HL-60 (cell line): ENCODE measurements at regions not wholly inside any gene's neighbourhood (a gene's known extent, or its start where the extent isn't known, plus 50 kb on each side); places are given as distances from the start of the nearest gene placed in this dataset.

Experiments used
- GABPA ChIP-seq: IDR thresholded peaks from 2 replicates; pipeline ENCODE4 v1.6.1; 2012; ENCODE audit warnings: low read depth
- TF ChIP-seq, protein P1 (sequence below): IDR thresholded peaks from one replicate; pipeline ENCODE4 v1.5.1; 2011; ENCODE audit warnings: low read length, control low read depth, inconsistent platforms; ENCODE audit not compliant: insufficient read depth
- TF ChIP-seq, protein P2 (sequence below): IDR thresholded peaks from 2 replicates; pipeline ENCODE4 v1.6.1; 2012; ENCODE audit warnings: low read depth; ENCODE audit not compliant: insufficient replicate concordance

DNA sequence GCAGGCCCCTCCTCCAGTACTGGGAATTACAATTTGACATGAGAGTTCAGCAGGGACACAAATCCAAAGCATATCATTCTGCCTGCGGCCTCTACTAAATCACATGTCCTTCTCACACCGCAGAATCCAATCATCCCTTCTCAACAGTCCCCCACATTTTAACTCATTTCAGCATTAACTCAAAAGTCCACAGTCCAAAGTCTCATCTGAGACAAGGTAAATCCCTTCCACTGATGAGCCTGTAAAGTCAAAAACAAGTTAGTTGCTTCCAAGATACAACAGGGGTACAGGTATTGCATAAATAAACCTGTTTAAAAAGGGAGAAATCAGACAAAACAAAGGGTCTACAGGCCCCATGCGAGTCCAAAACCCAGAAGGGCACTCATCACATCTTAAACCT lies 64.0 kb downstream of the EBNA1BP2 start:
- TF ChIP-seq, protein P1, sequence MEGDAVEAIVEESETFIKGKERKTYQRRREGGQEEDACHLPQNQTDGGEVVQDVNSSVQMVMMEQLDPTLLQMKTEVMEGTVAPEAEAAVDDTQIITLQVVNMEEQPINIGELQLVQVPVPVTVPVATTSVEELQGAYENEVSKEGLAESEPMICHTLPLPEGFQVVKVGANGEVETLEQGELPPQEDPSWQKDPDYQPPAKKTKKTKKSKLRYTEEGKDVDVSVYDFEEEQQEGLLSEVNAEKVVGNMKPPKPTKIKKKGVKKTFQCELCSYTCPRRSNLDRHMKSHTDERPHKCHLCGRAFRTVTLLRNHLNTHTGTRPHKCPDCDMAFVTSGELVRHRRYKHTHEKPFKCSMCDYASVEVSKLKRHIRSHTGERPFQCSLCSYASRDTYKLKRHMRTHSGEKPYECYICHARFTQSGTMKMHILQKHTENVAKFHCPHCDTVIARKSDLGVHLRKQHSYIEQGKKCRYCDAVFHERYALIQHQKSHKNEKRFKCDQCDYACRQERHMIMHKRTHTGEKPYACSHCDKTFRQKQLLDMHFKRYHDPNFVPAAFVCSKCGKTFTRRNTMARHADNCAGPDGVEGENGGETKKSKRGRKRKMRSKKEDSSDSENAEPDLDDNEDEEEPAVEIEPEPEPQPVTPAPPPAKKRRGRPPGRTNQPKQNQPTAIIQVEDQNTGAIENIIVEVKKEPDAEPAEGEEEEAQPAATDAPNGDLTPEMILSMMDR: no peak
- TF ChIP-seq, protein P2, sequence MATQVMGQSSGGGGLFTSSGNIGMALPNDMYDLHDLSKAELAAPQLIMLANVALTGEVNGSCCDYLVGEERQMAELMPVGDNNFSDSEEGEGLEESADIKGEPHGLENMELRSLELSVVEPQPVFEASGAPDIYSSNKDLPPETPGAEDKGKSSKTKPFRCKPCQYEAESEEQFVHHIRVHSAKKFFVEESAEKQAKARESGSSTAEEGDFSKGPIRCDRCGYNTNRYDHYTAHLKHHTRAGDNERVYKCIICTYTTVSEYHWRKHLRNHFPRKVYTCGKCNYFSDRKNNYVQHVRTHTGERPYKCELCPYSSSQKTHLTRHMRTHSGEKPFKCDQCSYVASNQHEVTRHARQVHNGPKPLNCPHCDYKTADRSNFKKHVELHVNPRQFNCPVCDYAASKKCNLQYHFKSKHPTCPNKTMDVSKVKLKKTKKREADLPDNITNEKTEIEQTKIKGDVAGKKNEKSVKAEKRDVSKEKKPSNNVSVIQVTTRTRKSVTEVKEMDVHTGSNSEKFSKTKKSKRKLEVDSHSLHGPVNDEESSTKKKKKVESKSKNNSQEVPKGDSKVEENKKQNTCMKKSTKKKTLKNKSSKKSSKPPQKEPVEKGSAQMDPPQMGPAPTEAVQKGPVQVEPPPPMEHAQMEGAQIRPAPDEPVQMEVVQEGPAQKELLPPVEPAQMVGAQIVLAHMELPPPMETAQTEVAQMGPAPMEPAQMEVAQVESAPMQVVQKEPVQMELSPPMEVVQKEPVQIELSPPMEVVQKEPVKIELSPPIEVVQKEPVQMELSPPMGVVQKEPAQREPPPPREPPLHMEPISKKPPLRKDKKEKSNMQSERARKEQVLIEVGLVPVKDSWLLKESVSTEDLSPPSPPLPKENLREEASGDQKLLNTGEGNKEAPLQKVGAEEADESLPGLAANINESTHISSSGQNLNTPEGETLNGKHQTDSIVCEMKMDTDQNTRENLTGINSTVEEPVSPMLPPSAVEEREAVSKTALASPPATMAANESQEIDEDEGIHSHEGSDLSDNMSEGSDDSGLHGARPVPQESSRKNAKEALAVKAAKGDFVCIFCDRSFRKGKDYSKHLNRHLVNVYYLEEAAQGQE: no peak
- no peak for TF ChIP-seq GABPA
